Omental fat pad (tissue), 3 donors: ENCODE measurements at regions not wholly inside any gene's neighbourhood (a gene's known extent, or its start where the extent isn't known, plus 50 kb on each side); places are given as distances from the start of the nearest gene placed in this dataset.
"Not testable (repeated sequence)": the region's sequence is repeated elsewhere in the genome, so short reads cannot be mapped to it uniquely, and the experiment has no call there.

ENCODE experiments used
- ATAC-seq: fragments of 150-250 bp; one replicate; pipeline ENCODE4 v1.9.1; 2016; ENCODE audit warnings: mild to moderate bottlenecking, moderate library complexity; ENCODE audit not compliant: low FRiP score
- DNase-seq: peaks from one replicate; pipeline ENCODE4 v3.0.0-alpha.2; 2019; ENCODE audit warnings: low spot score
- CTCF ChIP-seq, 3 donors: fragments of 450-650 bp; IDR thresholded peaks; one replicate each; pipeline ENCODE4 v1.5.1; 2016 to 2017; ENCODE audit warnings: antibody characterized with exemption in 3 of 3, mild to moderate bottlenecking in 3 of 3, moderate library complexity in 2 of 3

- TF ChIP-seq CTCF (IDR thresholded peaks at IDR 0.05): no peak
- ATAC-seq (no peak), DNase-seq (no peak)
Observed at GRCh38 chr1:47596328-47596727, 158.5 kb downstream of the FOXD2 start.

- DNase-seq: no peak
- no peak for TF ChIP-seq CTCF (IDR thresholded peaks at IDR 0.05)
- ATAC-seq: no peak
Observed at GRCh38 chr1:47598357-47598756, 160.5 kb downstream of the FOXD2 start.

- DNase-seq (no peak), ATAC-seq (no peak)
- TF ChIP-seq CTCF (IDR thresholded peaks at IDR 0.05): no peak
Observed at GRCh38 chr1:47599777-47600176, 161.9 kb downstream of the FOXD2 start.

GRCh38 chr1:47602491-47602890, 164.6 kb downstream of the FOXD2 start:
- ATAC-seq, DNase-seq: not testable (repeated sequence)

GRCh38 chr1:47604869-47605268, 167.0 kb downstream of the FOXD2 start:
- not testable (repeated sequence) for ATAC-seq

GRCh38 chr1:47608296-47608875, 170.5 kb downstream of the FOXD2 start:
- ATAC-seq (no peak), DNase-seq (no peak)
- no peak for TF ChIP-seq CTCF (IDR thresholded peaks at IDR 0.05)

More at GRCh38 chr1:47604869-47605268, 167.0 kb downstream of the FOXD2 start:
- DNase-seq: not testable (repeated sequence)

GRCh38 chr1:47611992-47612391, 174.1 kb downstream of the FOXD2 start:
- no peak for TF ChIP-seq CTCF (IDR thresholded peaks at IDR 0.05)
- no peak for DNase-seq
- no peak for ATAC-seq

GRCh38 chr1:47612819-47613218, 175.0 kb downstream of the FOXD2 start:
- TF ChIP-seq CTCF (IDR thresholded peaks at IDR 0.05): no peak
- no peak for ATAC-seq
- no peak for DNase-seq
